ENCODE measurements at regions not wholly inside any gene's neighbourhood (a gene's known extent, or its start where the extent isn't known, plus 50 kb on each side); places are given as distances from the start of the nearest gene placed in this dataset.

DNA sequence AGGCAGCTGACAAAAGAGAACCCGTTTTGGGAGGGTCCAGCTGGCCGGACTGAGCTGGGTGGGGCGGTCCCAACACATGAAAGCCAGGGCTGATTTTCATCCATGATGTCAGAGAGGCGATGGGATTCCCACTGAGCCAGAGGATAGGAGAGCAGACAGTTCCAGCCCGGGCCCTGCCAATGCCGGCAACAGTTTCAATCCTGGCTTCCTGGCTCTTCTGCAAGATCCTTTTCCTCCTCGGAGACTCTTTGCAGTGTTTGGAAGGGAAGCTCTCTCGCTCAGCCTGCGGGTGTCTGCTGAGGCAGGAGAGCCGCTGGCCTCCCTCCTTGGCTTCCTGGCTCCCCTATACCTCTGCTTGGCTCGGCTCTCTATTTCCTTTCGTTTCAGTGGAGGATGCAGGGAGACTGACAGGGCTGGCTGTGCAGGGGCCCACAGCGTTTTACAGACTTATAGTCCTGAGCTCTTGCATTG, 145.5 kb upstream of the SOX9 start:
- peak overlapping the region; percentile 20 to 40 for H3K4me3 ChIP-seq
- intact Hi-C loops (cut with DNase I; ENCODE audit: low total_unique reads) = no loop called here
- no peaks in the 10 kb centered on the region for H3K36me3 ChIP-seq
- peak overlapping the region; percentile 71 to 75 for H3K27ac ChIP-seq
- no peaks in the 10 kb centered on the region for H3K4me1 ChIP-seq
- peak; percentile 27 to 38 for DNase-seq
- TF ChIP-seq, protein P1, sequence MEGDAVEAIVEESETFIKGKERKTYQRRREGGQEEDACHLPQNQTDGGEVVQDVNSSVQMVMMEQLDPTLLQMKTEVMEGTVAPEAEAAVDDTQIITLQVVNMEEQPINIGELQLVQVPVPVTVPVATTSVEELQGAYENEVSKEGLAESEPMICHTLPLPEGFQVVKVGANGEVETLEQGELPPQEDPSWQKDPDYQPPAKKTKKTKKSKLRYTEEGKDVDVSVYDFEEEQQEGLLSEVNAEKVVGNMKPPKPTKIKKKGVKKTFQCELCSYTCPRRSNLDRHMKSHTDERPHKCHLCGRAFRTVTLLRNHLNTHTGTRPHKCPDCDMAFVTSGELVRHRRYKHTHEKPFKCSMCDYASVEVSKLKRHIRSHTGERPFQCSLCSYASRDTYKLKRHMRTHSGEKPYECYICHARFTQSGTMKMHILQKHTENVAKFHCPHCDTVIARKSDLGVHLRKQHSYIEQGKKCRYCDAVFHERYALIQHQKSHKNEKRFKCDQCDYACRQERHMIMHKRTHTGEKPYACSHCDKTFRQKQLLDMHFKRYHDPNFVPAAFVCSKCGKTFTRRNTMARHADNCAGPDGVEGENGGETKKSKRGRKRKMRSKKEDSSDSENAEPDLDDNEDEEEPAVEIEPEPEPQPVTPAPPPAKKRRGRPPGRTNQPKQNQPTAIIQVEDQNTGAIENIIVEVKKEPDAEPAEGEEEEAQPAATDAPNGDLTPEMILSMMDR (IDR thresholded peaks at IDR 0.05) = no peak
- TF ChIP-seq POLR2A (IDR thresholded peaks at IDR 0.05) = no peak
- no peaks in the 10 kb centered on the region for H3K9me3 ChIP-seq
- H3K27me3 ChIP-seq = no peaks in the 10 kb centered on the region

DNA sequence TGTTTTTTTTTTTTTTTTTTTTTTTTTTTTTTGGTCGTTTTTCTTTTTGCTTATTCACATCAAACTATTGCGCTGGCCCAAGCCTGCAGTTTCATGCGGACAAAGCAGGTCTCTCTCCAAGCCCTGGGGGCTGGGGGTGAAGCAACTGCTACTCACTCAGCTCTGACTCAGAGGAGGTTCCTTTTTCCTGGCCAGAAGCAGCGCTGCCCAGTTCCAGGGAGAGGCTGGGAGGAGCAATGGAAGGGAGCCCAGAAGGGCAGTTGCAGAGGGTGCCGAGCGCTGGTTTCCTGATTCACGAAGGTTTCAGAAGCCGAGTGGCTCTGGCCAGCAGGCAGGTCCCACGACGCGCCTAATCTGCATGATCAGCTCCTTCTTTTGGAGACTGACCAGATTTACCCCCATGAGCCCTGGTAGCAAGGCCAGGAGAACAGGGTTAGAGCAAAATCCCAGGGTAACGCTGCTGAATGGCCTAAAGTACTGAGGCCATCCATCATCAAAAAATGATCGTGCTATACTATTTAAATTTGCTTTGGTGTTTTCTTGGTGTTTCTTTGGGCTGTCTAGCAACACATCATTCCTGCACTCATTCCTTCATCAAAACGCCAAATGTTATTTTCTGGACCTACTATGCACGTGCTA, 144.7 kb upstream of the SOX9 start:
- TF ChIP-seq, protein P1 (IDR thresholded peaks at IDR 0.05) = no peak
- no peak for TF ChIP-seq POLR2A (IDR thresholded peaks at IDR 0.05)
- no peaks in the 10 kb centered on the region for H3K36me3 ChIP-seq

DNA sequence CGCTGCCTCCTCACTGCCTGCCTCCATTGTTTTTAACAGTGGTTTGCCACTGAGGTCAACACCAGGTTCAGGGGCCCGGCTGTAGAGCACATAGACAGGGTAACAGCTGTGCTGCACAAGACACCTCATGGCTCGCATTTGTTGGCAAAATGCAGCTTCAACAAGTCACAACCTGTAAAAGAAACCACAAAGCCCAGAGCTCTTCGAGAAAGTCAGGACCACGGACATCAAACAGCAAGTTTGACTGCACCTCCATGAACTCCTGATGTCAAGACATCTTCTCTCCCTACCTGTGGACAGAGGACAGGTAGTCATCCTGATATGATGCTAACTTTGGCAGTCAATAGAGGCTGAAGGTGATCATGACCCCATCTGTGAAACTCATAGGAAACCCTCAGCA, 142.4 kb upstream of the SOX9 start:
- H3K27me3 ChIP-seq = no peaks in the 10 kb centered on the region
- H3K9me3 ChIP-seq = no peaks in the 10 kb centered on the region
- no peak overlapping the region for H3K4me3 ChIP-seq
- no peaks in the 10 kb centered on the region for H3K4me1 ChIP-seq
- H3K27ac ChIP-seq = no peak overlapping the region
- no peak for DNase-seq
- H3K36me3 ChIP-seq = no peaks in the 10 kb centered on the region
- TF ChIP-seq, protein P1 (IDR thresholded peaks at IDR 0.05) = no peak
- no peak for TF ChIP-seq POLR2A (IDR thresholded peaks at IDR 0.05)
- intact Hi-C loops (cut with DNase I; ENCODE audit: low total_unique reads) = no loop called here

More for the DNA sequence above, 144.7 kb upstream of the SOX9 start:
- H3K4me1 ChIP-seq = no peaks in the 10 kb centered on the region
- intact Hi-C loops (cut with DNase I; ENCODE audit: low total_unique reads) = no loop called here
- H3K27me3 ChIP-seq = no peaks in the 10 kb centered on the region
- no peaks in the 10 kb centered on the region for H3K9me3 ChIP-seq
- H3K27ac ChIP-seq = peak overlapping the region in 1 of 2 donors; percentile 71
- no peak overlapping the region for H3K4me3 ChIP-seq
- DNase-seq = peak; percentile 68 to 76

DNA sequence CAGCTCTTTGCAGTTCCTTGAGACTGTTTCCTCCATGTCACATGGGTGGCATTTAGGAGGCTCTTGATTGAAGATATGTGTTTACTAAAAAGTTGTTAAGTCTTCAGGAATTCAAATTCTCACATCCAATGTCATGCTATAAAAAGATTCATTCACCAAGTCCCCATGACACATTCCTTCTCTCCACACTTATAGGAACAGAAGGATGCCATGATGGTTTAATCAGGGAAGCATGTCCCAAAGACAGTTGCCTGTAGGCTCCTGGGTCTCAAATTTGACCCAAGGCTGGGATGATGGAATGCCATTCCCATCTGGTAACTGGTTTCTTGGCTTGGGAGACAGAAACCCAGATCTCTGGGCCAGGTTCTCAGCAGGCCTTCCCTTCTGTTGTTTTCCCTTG, 140.6 kb upstream of the SOX9 start:
- H3K27ac ChIP-seq = no peak overlapping the region
- intact Hi-C loops (cut with DNase I; ENCODE audit: low total_unique reads) = no loop called here
- no peak for TF ChIP-seq POLR2A (IDR thresholded peaks at IDR 0.05)
- TF ChIP-seq, protein P1 (IDR thresholded peaks at IDR 0.05) = no peak
- H3K36me3 ChIP-seq = no peaks in the 10 kb centered on the region
- H3K4me1 ChIP-seq = no peaks in the 10 kb centered on the region
- DNase-seq = no peak
- no peak overlapping the region for H3K4me3 ChIP-seq
- H3K27me3 ChIP-seq = no peaks in the 10 kb centered on the region
- H3K9me3 ChIP-seq = no peaks in the 10 kb centered on the region

DNA sequence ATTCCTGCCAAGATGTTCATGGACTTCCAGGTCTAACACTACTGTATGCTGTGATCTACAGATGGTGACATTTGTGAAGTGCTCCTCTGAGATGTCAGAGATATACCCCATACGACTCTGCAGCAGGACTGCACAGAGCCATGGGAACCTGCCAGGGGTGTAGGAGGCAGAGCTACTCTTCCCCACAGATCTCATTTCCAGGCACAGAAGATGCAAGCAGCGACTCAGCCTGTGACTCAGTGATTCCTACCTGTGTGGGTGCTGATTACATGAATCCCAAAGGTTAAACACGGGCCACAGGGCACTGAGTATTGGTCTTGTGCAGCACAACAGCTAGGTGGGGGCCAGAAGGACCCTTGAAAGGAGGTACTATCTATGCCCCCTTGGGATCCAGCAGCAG, 137.0 kb upstream of the SOX9 start:
- Histone ChIP-seq H3K4me3 (no peak overlapping the region), H3K4me1 (no peaks in the 10 kb centered on the region), H3K27ac (no peak overlapping the region), H3K27me3 (no peaks in the 10 kb centered on the region), H3K9me3 (no peaks in the 10 kb centered on the region), H3K36me3 (no peaks in the 10 kb centered on the region)
- no peak for DNase-seq
- no peak for TF ChIP-seq POLR2A (IDR thresholded peaks at IDR 0.05)
- TF ChIP-seq, protein P1 (IDR thresholded peaks at IDR 0.05) = no peak
- intact Hi-C loops (cut with DNase I; ENCODE audit: low total_unique reads) = no loop called here

All from uterus (tissue), 3 donors.